Gastroesophageal sphincter (tissue), 4 donors: ENCODE measurements at regions not wholly inside any gene's neighbourhood (a gene's known extent, or its start where the extent isn't known, plus 50 kb on each side); places are given as distances from the start of the nearest gene placed in this dataset.

Source experiments
- ATAC-seq: fragments of 150-250 bp; one replicate; pipeline ENCODE4 v1.9.1; 2016; ENCODE audit warnings: mild to moderate bottlenecking, moderate library complexity
- H3K27ac ChIP-seq, 4 donors: fragments of 200-600 bp; sonication (generic) in 3 of 4; 1 replicate in 3 of 4; 2 replicates in 1 of 4; pipeline ENCODE4 v1.5.1; 2016 to 2019
- H3K27me3 ChIP-seq: fragments of 200-600 bp; sonication (generic); one replicate; pipeline ENCODE4 v1.5.1; 2019
- H3K36me3 ChIP-seq, 2 donors: fragments of 200-600 bp; sonication (generic); one replicate each; pipeline ENCODE4 v1.5.1; 2019; ENCODE audit warnings: control low read depth in 1 of 2
- H3K4me1 ChIP-seq, 3 donors: fragments of 200-600 bp; sonication (generic); 1 replicate in 2 of 3; 2 replicates in 1 of 3; pipeline ENCODE4 v1.5.1; 2016 to 2019; ENCODE audit warnings: control low read depth in 2 of 3
- H3K4me3 ChIP-seq, 2 donors: fragments of 200-600 bp; sonication (generic); one replicate each; pipeline ENCODE4 v1.5.1; 2019; ENCODE audit warnings: mild to moderate bottlenecking in 1 of 2, moderate library complexity in 1 of 2
- H3K9me3 ChIP-seq, 3 donors: fragments of 200-600 bp; sonication (generic); one replicate each; pipeline ENCODE4 v1.5.1; 2017 to 2019; ENCODE audit warnings: control low read depth in 2 of 3
- EP300 ChIP-seq: sonication (generic); formaldehyde crosslinking; IDR thresholded peaks from one replicate; pipeline ENCODE4 v1.6.1; 2017; ENCODE audit warnings: antibody characterized with exemption, mild to moderate bottlenecking
- POLR2A ChIP-seq, 2 donors: fragments of 450-650 bp; IDR thresholded peaks; one replicate each; pipeline ENCODE4 v1.6.1; 2017; ENCODE audit warnings: antibody characterized with exemption in 2 of 2, mild to moderate bottlenecking in 2 of 2, moderate library complexity in 1 of 2
- POLR2AphosphoS5 ChIP-seq: sonication (generic); formaldehyde crosslinking; IDR thresholded peaks from one replicate; pipeline ENCODE4 v1.6.1; 2017; ENCODE audit warnings: antibody characterized with exemption
- WGBS, 2 donors: methylation state at CpG; one replicate each; pipeline ENCODE4 v1.1.5; 2018; ENCODE audit warnings: low coverage in 1 of 2; 5-methylcytosine and 5-hydroxymethylcytosine counted together
- TF ChIP-seq, protein P1 (sequence below), 4 experiments: fragments of 200-600 bp in 2 of 4; fragments of 450-650 bp in 2 of 4; sonication (generic) in 1 of 4; IDR thresholded peaks; one replicate each; pipeline ENCODE4 v1.5.1; 2017 to 2019; ENCODE audit warnings: antibody characterized with exemption in 4 of 4, mild to moderate bottlenecking in 2 of 4, moderate library complexity in 2 of 4

GRCh38 chr10:4216726-4217125, 431.7 kb upstream of the KLF6 start:
- Histone ChIP-seq H3K27me3 (no peaks in the 10 kb centered on the region), H3K36me3 (no peaks in the 10 kb centered on the region), H3K9me3 (no peaks in the 10 kb centered on the region), H3K4me3 (no peak overlapping the region), H3K27ac (no peak overlapping the region), H3K4me1 (peaks cover 0 to 19% (median 0%) of the 10 kb centered on the region in 3 donors)
- ATAC-seq: no peak
- TF ChIP-seq EP300: no peak
- TF ChIP-seq POLR2A (IDR thresholded peaks at IDR 0.05): no peak
- no peak for TF ChIP-seq POLR2AphosphoS5
- TF ChIP-seq, protein P1, sequence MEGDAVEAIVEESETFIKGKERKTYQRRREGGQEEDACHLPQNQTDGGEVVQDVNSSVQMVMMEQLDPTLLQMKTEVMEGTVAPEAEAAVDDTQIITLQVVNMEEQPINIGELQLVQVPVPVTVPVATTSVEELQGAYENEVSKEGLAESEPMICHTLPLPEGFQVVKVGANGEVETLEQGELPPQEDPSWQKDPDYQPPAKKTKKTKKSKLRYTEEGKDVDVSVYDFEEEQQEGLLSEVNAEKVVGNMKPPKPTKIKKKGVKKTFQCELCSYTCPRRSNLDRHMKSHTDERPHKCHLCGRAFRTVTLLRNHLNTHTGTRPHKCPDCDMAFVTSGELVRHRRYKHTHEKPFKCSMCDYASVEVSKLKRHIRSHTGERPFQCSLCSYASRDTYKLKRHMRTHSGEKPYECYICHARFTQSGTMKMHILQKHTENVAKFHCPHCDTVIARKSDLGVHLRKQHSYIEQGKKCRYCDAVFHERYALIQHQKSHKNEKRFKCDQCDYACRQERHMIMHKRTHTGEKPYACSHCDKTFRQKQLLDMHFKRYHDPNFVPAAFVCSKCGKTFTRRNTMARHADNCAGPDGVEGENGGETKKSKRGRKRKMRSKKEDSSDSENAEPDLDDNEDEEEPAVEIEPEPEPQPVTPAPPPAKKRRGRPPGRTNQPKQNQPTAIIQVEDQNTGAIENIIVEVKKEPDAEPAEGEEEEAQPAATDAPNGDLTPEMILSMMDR (IDR thresholded peaks at IDR 0.05): no peak
- 39 to 55% methylated on average over 3 of the region's 3 CpGs for WGBS, 2 donors

- Histone ChIP-seq H3K9me3 (no peaks in the 10 kb centered on the region), H3K27ac (no peak overlapping the region), H3K36me3 (no peaks in the 10 kb centered on the region), H3K4me3 (no peak overlapping the region), H3K27me3 (no peaks in the 10 kb centered on the region), H3K4me1 (peaks cover 0 to 19% (median 0%) of the 10 kb centered on the region in 3 donors)
- TF ChIP-seq POLR2A (IDR thresholded peaks at IDR 0.05): no peak
- no peak for ATAC-seq
- 75 to 80% methylated on average over 2 to 3 of the region's 4 CpGs for WGBS, 2 donors
These were observed 431.1 kb upstream of the KLF6 start for GRCh38 chr10:4215963-4216575.

DNA sequence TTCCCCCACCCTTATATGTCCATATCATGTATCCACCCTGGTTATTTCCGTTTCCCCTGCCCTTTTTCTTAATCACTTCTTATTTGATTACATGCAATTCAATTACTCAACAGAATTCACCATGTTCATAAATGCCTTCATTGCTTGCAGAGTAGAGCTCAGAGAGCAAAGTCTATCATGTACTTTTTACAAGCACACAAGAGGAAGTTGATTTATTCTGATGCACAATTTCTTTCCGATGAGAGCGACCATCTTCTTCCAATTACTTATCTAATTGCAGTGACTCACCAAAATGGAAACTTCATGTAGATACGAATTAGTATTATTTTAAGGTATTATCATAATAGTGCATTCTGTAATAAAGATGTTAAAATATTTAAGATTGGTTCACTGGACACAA, 430.5 kb upstream of the KLF6 start:
- WGBS, 2 donors: 78 to 83% methylated on average over 3 to 4 of the region's 4 CpGs
- TF ChIP-seq POLR2A (IDR thresholded peaks at IDR 0.05) (no peak), POLR2AphosphoS5 (no peak), EP300 (no peak)
- TF ChIP-seq, protein P1 (IDR thresholded peaks at IDR 0.05): no peak
- no peak overlapping the region for H3K4me3 ChIP-seq
- no peaks in the 10 kb centered on the region for H3K27me3 ChIP-seq
- H3K9me3 ChIP-seq: no peaks in the 10 kb centered on the region
- peaks cover 0 to 19% (median 0%) of the 10 kb centered on the region in 3 donors for H3K4me1 ChIP-seq
- ATAC-seq: no peak
- no peak overlapping the region for H3K27ac ChIP-seq
- H3K36me3 ChIP-seq: no peaks in the 10 kb centered on the region

DNA sequence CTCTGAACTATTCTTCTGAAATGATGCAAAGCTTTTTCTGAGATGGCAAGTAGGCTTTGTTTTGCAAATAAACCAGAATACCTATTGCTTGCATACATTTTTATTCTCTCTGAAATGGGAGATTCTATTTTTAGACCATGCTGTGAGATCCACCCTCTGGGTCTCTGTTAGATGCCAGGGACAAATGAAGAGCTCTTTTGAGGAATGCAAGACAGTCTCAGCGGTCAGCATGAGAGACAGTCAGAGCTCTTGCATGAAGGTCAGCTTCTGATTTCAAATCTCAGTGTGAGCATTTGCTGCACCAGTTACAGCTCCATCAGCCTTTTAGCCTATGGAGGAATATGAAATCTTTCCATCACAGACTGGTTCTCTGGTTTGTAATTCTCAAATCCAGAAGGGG, 429.9 kb upstream of the KLF6 start:
- 83% methylated on average over 1 of the region's 1 CpG; no CpG with 5 or more reads in 1 of the 2 donors for WGBS, 2 donors
- H3K9me3 ChIP-seq: no peaks in the 10 kb centered on the region
- no peak overlapping the region for H3K4me3 ChIP-seq
- H3K27ac ChIP-seq: no peak overlapping the region
- H3K4me1 ChIP-seq: peaks cover 0 to 19% (median 0%) of the 10 kb centered on the region in 3 donors
- TF ChIP-seq, protein P1 (IDR thresholded peaks at IDR 0.05): no peak
- TF ChIP-seq POLR2AphosphoS5 (no peak), EP300 (no peak), POLR2A (IDR thresholded peaks at IDR 0.05) (no peak)
- no peaks in the 10 kb centered on the region for H3K27me3 ChIP-seq
- ATAC-seq: no peak
- H3K36me3 ChIP-seq: no peaks in the 10 kb centered on the region

GRCh38 chr10:4213441-4213840, 428.4 kb upstream of the KLF6 start:
- WGBS, 2 donors: 94 to 95% methylated on average over 3 to 4 of the region's 4 CpGs
- H3K9me3 ChIP-seq: no peaks in the 10 kb centered on the region
- no peaks in the 10 kb centered on the region for H3K27me3 ChIP-seq
- ATAC-seq: no peak
- H3K4me1 ChIP-seq: peaks cover 0 to 19% (median 0%) of the 10 kb centered on the region in 3 donors
- no peak overlapping the region for H3K4me3 ChIP-seq
- H3K36me3 ChIP-seq: no peaks in the 10 kb centered on the region
- no peak for TF ChIP-seq EP300
- TF ChIP-seq POLR2AphosphoS5: no peak
- TF ChIP-seq POLR2A (IDR thresholded peaks at IDR 0.05): no peak
- TF ChIP-seq, protein P1 (IDR thresholded peaks at IDR 0.05): no peak
- H3K27ac ChIP-seq: no peak overlapping the region
